ENCODE measurements at regions not wholly inside any gene's neighbourhood (a gene's known extent, or its start where the extent isn't known, plus 50 kb on each side); places are given as distances from the start of the nearest gene placed in this dataset.

- POLR2A ChIA-PET (ENCODE audit: unreplicated experiment) = no interaction called here
- H3K18ac ChIP-seq (ENCODE audit: low read depth, low read length) = no peak overlapping the region
- dilution Hi-C loops (cut with HindIII; ENCODE audit: low sequenced_read_pairs, unreplicated experiment) (no loop called here), in situ Hi-C loops (cut with MboI; ENCODE audit: low sequenced_read_pairs) (no loop called here), intact Hi-C loops (cut with micrococcal nuclease) (loop anchor here (5.0 kb wide), 1 partner anchor 1756 kb away; no protein-coding TSS in a partner anchor)
- H2BK15ac ChIP-seq (ENCODE audit: low read depth, low read length) = no peak overlapping the region
- H4K91ac ChIP-seq (ENCODE audit: insufficient read depth, low read depth, low read length) = no peak overlapping the region
- no peak overlapping the region for H2BK120ac ChIP-seq (ENCODE audit: low read depth, low read length)
- ATAC-seq (ENCODE audit: low read depth) = no peak
- H3K14ac ChIP-seq (replicated peaks; ENCODE audit: low read depth, low read length) = no peak overlapping the region
- H3K27ac ChIP-seq (ENCODE audit: insufficient read depth, low read length) = no peak overlapping the region
- H3K4ac ChIP-seq (ENCODE audit: low read depth, low read length) = no peak overlapping the region
- H4K8ac ChIP-seq (ENCODE audit: low read depth in 2 of 2, low read length in 2 of 2) = no peak overlapping the region
- no peaks in the 10 kb centered on the region for H3K79me1 ChIP-seq (ENCODE audit: low read depth in 1 of 2, low read length in 2 of 2)
- no TSS peak for BruUV-seq (replicated peaks)
- no peak for DNase-seq
- no peak overlapping the region for H2AFZ ChIP-seq (replicated peaks; ENCODE audit: low read length, poor library complexity)
- no peaks in the 10 kb centered on the region; the same call in 1 of the 2 replicates for H3K4me1 ChIP-seq (ENCODE audit: control insufficient read depth, insufficient read depth, low read length)
- no peak overlapping the region for H2BK20ac ChIP-seq (ENCODE audit: low read depth, low read length)
- H2AK9ac ChIP-seq (replicated peaks; ENCODE audit: low read depth, low read length, poor library complexity) = no peak overlapping the region
- CTCF ChIA-PET = no interaction called here
- H3K4me2 ChIP-seq (ENCODE audit: low read depth, low read length) = no peak overlapping the region
- H3K56ac ChIP-seq (ENCODE audit: extremely low read depth, insufficient read depth, low read length) = no peak overlapping the region
- H2BK5ac ChIP-seq (ENCODE audit: low read depth, low read length, poor library complexity, severe bottlenecking) = no peak overlapping the region
- H3K9me3 ChIP-seq (ENCODE audit: control insufficient read depth, insufficient read depth, low read length) = no peaks in the 10 kb centered on the region
- no peaks in the 10 kb centered on the region for H4K20me1 ChIP-seq (ENCODE audit: insufficient read depth, low read length)
- H3K36me3 ChIP-seq (ENCODE audit: control insufficient read depth, insufficient read depth, low read length) = no peaks in the 10 kb centered on the region
- no peak for TF ChIP-seq MXI1 (IDR thresholded peaks at IDR 0.05; ENCODE audit: borderline replicate concordance, low read depth, low read length)
- TF ChIP-seq MAFK (IDR thresholded peaks at IDR 0.05; ENCODE audit: low read depth, low read length) = no peak
- TF ChIP-seq, protein P1, sequence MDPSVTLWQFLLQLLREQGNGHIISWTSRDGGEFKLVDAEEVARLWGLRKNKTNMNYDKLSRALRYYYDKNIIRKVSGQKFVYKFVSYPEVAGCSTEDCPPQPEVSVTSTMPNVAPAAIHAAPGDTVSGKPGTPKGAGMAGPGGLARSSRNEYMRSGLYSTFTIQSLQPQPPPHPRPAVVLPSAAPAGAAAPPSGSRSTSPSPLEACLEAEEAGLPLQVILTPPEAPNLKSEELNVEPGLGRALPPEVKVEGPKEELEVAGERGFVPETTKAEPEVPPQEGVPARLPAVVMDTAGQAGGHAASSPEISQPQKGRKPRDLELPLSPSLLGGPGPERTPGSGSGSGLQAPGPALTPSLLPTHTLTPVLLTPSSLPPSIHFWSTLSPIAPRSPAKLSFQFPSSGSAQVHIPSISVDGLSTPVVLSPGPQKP (IDR thresholded peaks at IDR 0.05; ENCODE audit: borderline replicate concordance, low read depth, low read length) = no peak
- no peak for TF ChIP-seq MAZ (IDR thresholded peaks at IDR 0.05; ENCODE audit: borderline replicate concordance, low read depth, low read length)
- no peak for TF ChIP-seq RCOR1 (IDR thresholded peaks at IDR 0.05; ENCODE audit: insufficient replicate concordance, low read length)
- no peak for TF ChIP-seq CEBPB (IDR thresholded peaks at IDR 0.05; ENCODE audit: low read depth, low read length)
- TF ChIP-seq RAD21 (IDR thresholded peaks at IDR 0.05; ENCODE audit: low read length) = no peak
- no peak for TF ChIP-seq NFE2L2 (IDR thresholded peaks at IDR 0.05; ENCODE audit: low read depth, low read length)
- no peak for TF ChIP-seq SMC3 (IDR thresholded peaks at IDR 0.05; ENCODE audit: low read depth, low read length)
- no peak for TF ChIP-seq USF2 (IDR thresholded peaks at IDR 0.05; ENCODE audit: low read depth, low read length)
- no peak for TF ChIP-seq BHLHE40 (IDR thresholded peaks at IDR 0.05; ENCODE audit: low read depth, low read length)
- TF ChIP-seq, protein P2, sequence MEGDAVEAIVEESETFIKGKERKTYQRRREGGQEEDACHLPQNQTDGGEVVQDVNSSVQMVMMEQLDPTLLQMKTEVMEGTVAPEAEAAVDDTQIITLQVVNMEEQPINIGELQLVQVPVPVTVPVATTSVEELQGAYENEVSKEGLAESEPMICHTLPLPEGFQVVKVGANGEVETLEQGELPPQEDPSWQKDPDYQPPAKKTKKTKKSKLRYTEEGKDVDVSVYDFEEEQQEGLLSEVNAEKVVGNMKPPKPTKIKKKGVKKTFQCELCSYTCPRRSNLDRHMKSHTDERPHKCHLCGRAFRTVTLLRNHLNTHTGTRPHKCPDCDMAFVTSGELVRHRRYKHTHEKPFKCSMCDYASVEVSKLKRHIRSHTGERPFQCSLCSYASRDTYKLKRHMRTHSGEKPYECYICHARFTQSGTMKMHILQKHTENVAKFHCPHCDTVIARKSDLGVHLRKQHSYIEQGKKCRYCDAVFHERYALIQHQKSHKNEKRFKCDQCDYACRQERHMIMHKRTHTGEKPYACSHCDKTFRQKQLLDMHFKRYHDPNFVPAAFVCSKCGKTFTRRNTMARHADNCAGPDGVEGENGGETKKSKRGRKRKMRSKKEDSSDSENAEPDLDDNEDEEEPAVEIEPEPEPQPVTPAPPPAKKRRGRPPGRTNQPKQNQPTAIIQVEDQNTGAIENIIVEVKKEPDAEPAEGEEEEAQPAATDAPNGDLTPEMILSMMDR (conservative IDR thresholded peaks at IDR 0.05; ENCODE audit: low read depth, low read length) = no peak
- TF ChIP-seq RFX5 (IDR thresholded peaks at IDR 0.05; ENCODE audit: low read depth, low read length) = no peak
- no peak for TF ChIP-seq FOS (IDR thresholded peaks at IDR 0.05; ENCODE audit: low read depth, low read length)
- H3K9ac ChIP-seq (ENCODE audit: low read depth, low read length) = no peak overlapping the region
- no peak overlapping the region for H4K5ac ChIP-seq (ENCODE audit: low read depth, low read length)
- no peak overlapping the region for H2AK5ac ChIP-seq (ENCODE audit: low read depth, low read length)
- no peak overlapping the region for H3K4me3 ChIP-seq (ENCODE audit: insufficient read depth, low read depth, low read length)
- no peaks in the 10 kb centered on the region for H3K9me1 ChIP-seq (ENCODE audit: insufficient read depth, low read length)
- WGBS, 2 experiments (ENCODE audit: extremely low coverage in 2 of 2, insufficient read length in 1 of 2) = no CpG with 5 or more reads among the region's 1 CpG
- peaks cover 5% of the 10 kb centered on the region for H3K27me3 ChIP-seq (ENCODE audit: control insufficient read depth, insufficient read depth, low read length)
- H3K23ac ChIP-seq (ENCODE audit: low read depth, low read length) = no peak overlapping the region
Observed at GRCh38 chr11:112511271-112511670, 250.6 kb upstream of the PLET1 start.
